Neuronal stem cell (in vitro differentiated cells): ENCODE measurements at regions not wholly inside any gene's neighbourhood (a gene's known extent, or its start where the extent isn't known, plus 50 kb on each side); places are given as distances from the start of the nearest gene placed in this dataset. TPM values are rescaled to one million over a fixed set of nuclear protein-coding genes. Genes with fewer than 3 reads are reported as not detected.
"Not testable (repeated sequence)": the region's sequence is repeated elsewhere in the genome, so short reads cannot be mapped to it uniquely, and the experiment has no call there.

Experiments
- DNase-seq: peaks from one replicate; pipeline ENCODE4 v3.0.0-alpha.2; 2013; ENCODE audit warnings: low spot score
- H2AFZ ChIP-seq: one replicate; pipeline ENCODE4 v1.6.1; 2013; ENCODE audit warnings: mild to moderate bottlenecking, low read length, inconsistent platforms
- H2AK5ac ChIP-seq: 2 replicates; pipeline ENCODE4 v1.6.1; 2013; ENCODE audit warnings: low read depth, mild to moderate bottlenecking, inconsistent platforms, low read length, moderate library complexity, mixed read lengths
- H2BK120ac ChIP-seq: 2 replicates; pipeline ENCODE4 v1.6.1; 2013; ENCODE audit warnings: low read depth, mild to moderate bottlenecking, inconsistent platforms, low read length, moderate library complexity, mixed read lengths
- H2BK12ac ChIP-seq: one replicate; pipeline ENCODE4 v1.6.1; 2013; ENCODE audit warnings: low read length, inconsistent platforms
- H2BK15ac ChIP-seq: 2 replicates; pipeline ENCODE4 v1.6.1; 2013; ENCODE audit warnings: mild to moderate bottlenecking, low read length, inconsistent platforms, mixed read lengths
- H2BK5ac ChIP-seq: one replicate; pipeline ENCODE4 v1.6.1; 2013; ENCODE audit warnings: inconsistent platforms, mild to moderate bottlenecking, low read length, moderate library complexity
- H3K14ac ChIP-seq: one replicate; pipeline ENCODE4 v1.6.1; 2013; ENCODE audit warnings: low read length, inconsistent platforms
- H3K18ac ChIP-seq: 2 replicates; pipeline ENCODE4 v1.6.1; 2013; ENCODE audit warnings: low read length, inconsistent platforms
- H3K23ac ChIP-seq: 2 replicates; pipeline ENCODE4 v1.6.1; 2013; ENCODE audit warnings: low read depth, mild to moderate bottlenecking, mixed read lengths, low read length, inconsistent platforms; ENCODE audit not compliant: poor library complexity
- H3K27ac ChIP-seq: replicated peaks from 3 replicates; pipeline ENCODE4 v1.5.1; 2013; ENCODE audit warnings: low read length, inconsistent platforms
- H3K27me3 ChIP-seq, 3 experiments: 2 replicates each; pipeline ENCODE4 v1.6.1; 2013; ENCODE audit warnings: low read length in 3 of 3, mild to moderate bottlenecking in 2 of 3, inconsistent platforms in 1 of 3, low read depth in 1 of 3, mixed read lengths in 1 of 3, moderate library complexity in 1 of 3; ENCODE audit not compliant: control insufficient read depth in 3 of 3, insufficient read depth in 3 of 3
- H3K36me3 ChIP-seq, 2 donors: replicated peaks in 1 of 2; 2 replicates each; pipeline ENCODE4 v1.6.1; 2013; ENCODE audit warnings: low read length in 2 of 2; ENCODE audit not compliant: control insufficient read depth in 2 of 2, insufficient read depth in 2 of 2
- H3K4ac ChIP-seq: 2 replicates; pipeline ENCODE4 v1.6.1; 2013; ENCODE audit warnings: inconsistent platforms, mild to moderate bottlenecking, low read length, moderate library complexity
- H3K4me1 ChIP-seq, 2 donors: 1 replicate in 1 of 2; 2 replicates in 1 of 2; pipeline ENCODE4 v1.6.1; 2013; ENCODE audit warnings: low read length in 2 of 2, low read depth in 1 of 2; ENCODE audit not compliant: control insufficient read depth in 2 of 2, insufficient read depth in 1 of 2
- H3K4me2 ChIP-seq: one replicate; pipeline ENCODE4 v1.6.1; 2013; ENCODE audit warnings: mild to moderate bottlenecking, low read length, inconsistent platforms; ENCODE audit not compliant: insufficient read depth, poor library complexity, severe bottlenecking
- H3K4me3 ChIP-seq, 2 donors: 2 replicates each; pipeline ENCODE4 v1.5.1; 2013; ENCODE audit warnings: low read length in 2 of 2, mild to moderate bottlenecking in 2 of 2, inconsistent platforms in 1 of 2, moderate library complexity in 1 of 2
- H3K79me1 ChIP-seq: one replicate; pipeline ENCODE4 v1.6.1; 2013; ENCODE audit warnings: low read depth, mild to moderate bottlenecking, inconsistent platforms, low read length, moderate library complexity
- H3K9ac ChIP-seq: one replicate; pipeline ENCODE4 v1.6.1; 2013; ENCODE audit warnings: mild to moderate bottlenecking, low read depth, low read length, inconsistent platforms; ENCODE audit not compliant: poor library complexity
- H3K9me3 ChIP-seq, 2 donors: replicated peaks in 1 of 2; 2 replicates each; pipeline versions ENCODE3 to v1.6.1; 2013; ENCODE audit warnings: low read length in 2 of 2, mild to moderate bottlenecking in 2 of 2, inconsistent platforms in 1 of 2, low read depth in 1 of 2, mixed read lengths in 1 of 2, moderate library complexity in 1 of 2; ENCODE audit not compliant: control insufficient read depth in 2 of 2, insufficient read depth in 1 of 2
- H4K8ac ChIP-seq: one replicate; pipeline ENCODE4 v1.6.1; 2013; ENCODE audit warnings: low read depth, mild to moderate bottlenecking, inconsistent platforms, low read length, moderate library complexity
- H4K91ac ChIP-seq: one replicate; pipeline ENCODE4 v1.6.1; 2013; ENCODE audit warnings: low read length, low read depth, mild to moderate bottlenecking, inconsistent platforms; ENCODE audit not compliant: poor library complexity
- WGBS, 2 donors: extraction: QIAGEN DNeasy Blood & Tissue Kit; methylation state at CpG; one replicate each; pipeline ENCODE4 v1.1.7; 2013; ENCODE audit warnings: missing lambda C conversion rate in 2 of 2, mixed read lengths in 1 of 2; ENCODE audit not compliant: insufficient read length in 2 of 2, insufficient replicate concordance in 1 of 2; ENCODE audit errors: extremely low coverage in 2 of 2; 5-methylcytosine and 5-hydroxymethylcytosine counted together
- small RNA-seq: library from polyadenylated mRNA; stranded (forward); fragments of <200 nt; extraction: miRNeasy Mini kit (QIAGEN cat#:217004); gene quantifications from one replicate; pipeline ENCODE3, GENCODE V24; 2013; ENCODE audit not compliant: insufficient read depth

GRCh38 chr4:150021483-150021882 lies 56.8 kb upstream of the DCLK2 start:
- no peaks in the 10 kb centered on the region for H3K36me3 ChIP-seq
- H4K91ac ChIP-seq, result no peak overlapping the region
- no peak overlapping the region for H2BK5ac ChIP-seq
- no peak overlapping the region for H3K14ac ChIP-seq
- no peaks in the 10 kb centered on the region for H3K9me3 ChIP-seq
- no peak overlapping the region for H2BK15ac ChIP-seq
- H3K9ac ChIP-seq, result no peak overlapping the region
- no peak overlapping the region for H4K8ac ChIP-seq
- H2AK5ac ChIP-seq, result no peak overlapping the region
- H3K18ac ChIP-seq, result no peak overlapping the region
- no peak overlapping the region for H3K4me3 ChIP-seq
- H3K4ac ChIP-seq, result no peak overlapping the region
- no peak overlapping the region for H2BK120ac ChIP-seq
- no peaks in the 10 kb centered on the region for H3K27me3 ChIP-seq
- no peak overlapping the region for H3K23ac ChIP-seq
- H3K79me1 ChIP-seq, result no peaks in the 10 kb centered on the region
- no peak for DNase-seq
- no peak overlapping the region for H3K4me2 ChIP-seq
- H2AFZ ChIP-seq, result no peak overlapping the region
- no peaks in the 10 kb centered on the region for H3K4me1 ChIP-seq
- no peak overlapping the region for H3K27ac ChIP-seq
- WGBS, 2 donors, result no CpG with 5 or more reads among the region's 1 CpG
- no peak overlapping the region for H2BK12ac ChIP-seq

GRCh38 chr4:150023489-150023888 lies 54.8 kb upstream of the DCLK2 start:
- H3K4me3 ChIP-seq, result no peak overlapping the region
- H2AK5ac ChIP-seq, result no peak overlapping the region
- H3K14ac ChIP-seq, result no peak overlapping the region
- H2BK120ac ChIP-seq, result no peak overlapping the region
- no peak overlapping the region for H3K23ac ChIP-seq
- no peaks in the 10 kb centered on the region for H3K4me1 ChIP-seq
- H2AFZ ChIP-seq, result no peak overlapping the region
- no peak overlapping the region for H2BK5ac ChIP-seq
- no peak overlapping the region for H3K27ac ChIP-seq
- no peaks in the 10 kb centered on the region for H3K79me1 ChIP-seq
- no peak overlapping the region for H3K9ac ChIP-seq
- H4K8ac ChIP-seq, result no peak overlapping the region
- H3K4ac ChIP-seq, result no peak overlapping the region
- H3K36me3 ChIP-seq, result no peaks in the 10 kb centered on the region
- peaks cover 0 to 8% of the 10 kb centered on the region in 2 donors for H3K9me3 ChIP-seq
- no peak overlapping the region for H3K18ac ChIP-seq
- H4K91ac ChIP-seq, result no peak overlapping the region
- no peaks in the 10 kb centered on the region for H3K27me3 ChIP-seq
- WGBS, 2 donors, result no CpG with 5 or more reads among the region's 2 CpGs
- H3K4me2 ChIP-seq, result no peak overlapping the region
- H2BK12ac ChIP-seq, result no peak overlapping the region
- no peak overlapping the region for H2BK15ac ChIP-seq
- DNase-seq, result no peak

- not testable (repeated sequence) for H2BK5ac ChIP-seq, H3K9ac ChIP-seq, H3K36me3 ChIP-seq, H2AK5ac ChIP-seq, H3K14ac ChIP-seq, H3K9me3 ChIP-seq, H3K27ac ChIP-seq, H2BK120ac ChIP-seq, H4K8ac ChIP-seq, H2AFZ ChIP-seq, DNase-seq, H2BK12ac ChIP-seq, H3K4me2 ChIP-seq, H3K79me1 ChIP-seq, H3K27me3 ChIP-seq, H3K23ac ChIP-seq, H3K4me1 ChIP-seq, H3K18ac ChIP-seq, H3K4ac ChIP-seq, H2BK15ac ChIP-seq, H4K91ac ChIP-seq
- peak overlapping the region in 1 of 2 donors; percentile 37 for H3K4me3 ChIP-seq
Observed at GRCh38 chr4:150026987-150027386, 51.3 kb upstream of the DCLK2 start.

Small RNAs in the stretch of these regions (small RNA-seq; reads per million reads assigned to genes)
- gene RNA5SP167 (not detected), gene RNU6-1230P (not detected)
